Activated T-cell treated with anti-CD3 and anti-CD28 coated beads for 4 hours (primary cell): ENCODE measurements at regions not wholly inside any gene's neighbourhood (a gene's known extent, or its start where the extent isn't known, plus 50 kb on each side); places are given as distances from the start of the nearest gene placed in this dataset.

Experiments used
- DNase-seq: peaks from one replicate; pipeline ENCODE4 v3.0.0-alpha.2; 2020

- no peak for DNase-seq
Measured at GRCh38 chr2:30310371-30310770, 79.0 kb downstream of the LBH start.

GRCh38 chr2:30310955-30311354 is 79.6 kb downstream of the LBH start:
- peak; percentile 31 for DNase-seq

GRCh38 chr2:30311711-30312110 is 80.4 kb downstream of the LBH start:
- DNase-seq: no peak

- no peak for DNase-seq
Measured at GRCh38 chr2:30312916-30313315, 81.6 kb downstream of the LBH start.

GRCh38 chr2:30314981-30315380 is 83.6 kb downstream of the LBH start:
- no peak for DNase-seq

GRCh38 chr2:30315391-30316063 is 84.2 kb downstream of the LBH start:
- DNase-seq: no peak

GRCh38 chr2:30316408-30316807 is 85.1 kb downstream of the LBH start:
- DNase-seq: no peak

GRCh38 chr2:30318987-30319782 is 87.9 kb downstream of the LBH start:
- DNase-seq: no peak

GRCh38 chr2:30321466-30321865 is 90.1 kb downstream of the LBH start:
- DNase-seq: no peak

- no peak for DNase-seq
Measured at GRCh38 chr2:30323499-30323898, 92.2 kb downstream of the LBH start.

GRCh38 chr2:30324245-30324908 is 93.0 kb downstream of the LBH start:
- no peak for DNase-seq

GRCh38 chr2:30325600-30326328 is 94.4 kb downstream of the LBH start:
- no peak for DNase-seq

- no peak for DNase-seq
Measured at GRCh38 chr2:30326497-30326896, 95.2 kb downstream of the LBH start.

- no peak for DNase-seq
Measured at GRCh38 chr2:30331038-30331437, 99.7 kb downstream of the LBH start.

GRCh38 chr2:30331869-30332268 is 100.5 kb downstream of the LBH start:
- DNase-seq: no peak

GRCh38 chr2:30332791-30333453 is 101.6 kb downstream of the LBH start:
- DNase-seq: peak; percentile 9

- DNase-seq: no peak
Measured at GRCh38 chr2:30334762-30335363, 103.5 kb downstream of the LBH start.

GRCh38 chr2:30336084-30336483 is 104.8 kb downstream of the LBH start:
- DNase-seq: no peak

GRCh38 chr2:30336978-30337841 is 105.9 kb downstream of the LBH start:
- DNase-seq: no peak

- DNase-seq: no peak
Measured at GRCh38 chr2:30338475-30338874, 107.1 kb downstream of the LBH start.

GRCh38 chr2:30339071-30339470 is 107.7 kb downstream of the LBH start:
- no peak for DNase-seq
